H1 (cell line): ENCODE measurements at regions not wholly inside any gene's neighbourhood (a gene's known extent, or its start where the extent isn't known, plus 50 kb on each side); places are given as distances from the start of the nearest gene placed in this dataset.

Experiments
- TF ChIP-seq, protein P1 (sequence below): fragments of 300-600 bp; sonication (generic); IDR thresholded peaks from 2 replicates; pipeline ENCODE4 v1.7.1; 2012; ENCODE audit warnings: low read length, moderate library complexity, mild to moderate bottlenecking, inconsistent platforms; ENCODE audit not compliant: insufficient replicate concordance

DNA sequence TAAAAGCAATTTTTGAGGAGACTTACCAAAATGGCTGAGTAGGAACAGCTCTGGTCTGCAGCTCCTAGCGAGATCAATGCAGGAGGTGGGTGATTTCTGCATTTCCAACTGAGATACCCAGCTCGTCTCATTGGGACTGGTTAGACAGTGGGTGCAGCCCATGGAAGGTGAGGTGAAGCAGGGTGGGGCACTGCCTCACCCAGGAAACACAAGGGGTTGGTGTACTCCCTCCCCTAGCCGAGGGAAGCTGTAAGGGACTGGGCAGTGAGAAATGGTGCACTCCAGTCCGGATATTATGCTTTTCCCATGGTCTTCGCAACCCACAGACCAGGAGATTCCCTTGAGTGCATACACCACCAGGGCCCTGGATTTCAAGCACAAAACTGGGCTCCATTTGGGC lies 419.0 kb downstream of the NUP35 start (continued):
- TF ChIP-seq, protein P1, sequence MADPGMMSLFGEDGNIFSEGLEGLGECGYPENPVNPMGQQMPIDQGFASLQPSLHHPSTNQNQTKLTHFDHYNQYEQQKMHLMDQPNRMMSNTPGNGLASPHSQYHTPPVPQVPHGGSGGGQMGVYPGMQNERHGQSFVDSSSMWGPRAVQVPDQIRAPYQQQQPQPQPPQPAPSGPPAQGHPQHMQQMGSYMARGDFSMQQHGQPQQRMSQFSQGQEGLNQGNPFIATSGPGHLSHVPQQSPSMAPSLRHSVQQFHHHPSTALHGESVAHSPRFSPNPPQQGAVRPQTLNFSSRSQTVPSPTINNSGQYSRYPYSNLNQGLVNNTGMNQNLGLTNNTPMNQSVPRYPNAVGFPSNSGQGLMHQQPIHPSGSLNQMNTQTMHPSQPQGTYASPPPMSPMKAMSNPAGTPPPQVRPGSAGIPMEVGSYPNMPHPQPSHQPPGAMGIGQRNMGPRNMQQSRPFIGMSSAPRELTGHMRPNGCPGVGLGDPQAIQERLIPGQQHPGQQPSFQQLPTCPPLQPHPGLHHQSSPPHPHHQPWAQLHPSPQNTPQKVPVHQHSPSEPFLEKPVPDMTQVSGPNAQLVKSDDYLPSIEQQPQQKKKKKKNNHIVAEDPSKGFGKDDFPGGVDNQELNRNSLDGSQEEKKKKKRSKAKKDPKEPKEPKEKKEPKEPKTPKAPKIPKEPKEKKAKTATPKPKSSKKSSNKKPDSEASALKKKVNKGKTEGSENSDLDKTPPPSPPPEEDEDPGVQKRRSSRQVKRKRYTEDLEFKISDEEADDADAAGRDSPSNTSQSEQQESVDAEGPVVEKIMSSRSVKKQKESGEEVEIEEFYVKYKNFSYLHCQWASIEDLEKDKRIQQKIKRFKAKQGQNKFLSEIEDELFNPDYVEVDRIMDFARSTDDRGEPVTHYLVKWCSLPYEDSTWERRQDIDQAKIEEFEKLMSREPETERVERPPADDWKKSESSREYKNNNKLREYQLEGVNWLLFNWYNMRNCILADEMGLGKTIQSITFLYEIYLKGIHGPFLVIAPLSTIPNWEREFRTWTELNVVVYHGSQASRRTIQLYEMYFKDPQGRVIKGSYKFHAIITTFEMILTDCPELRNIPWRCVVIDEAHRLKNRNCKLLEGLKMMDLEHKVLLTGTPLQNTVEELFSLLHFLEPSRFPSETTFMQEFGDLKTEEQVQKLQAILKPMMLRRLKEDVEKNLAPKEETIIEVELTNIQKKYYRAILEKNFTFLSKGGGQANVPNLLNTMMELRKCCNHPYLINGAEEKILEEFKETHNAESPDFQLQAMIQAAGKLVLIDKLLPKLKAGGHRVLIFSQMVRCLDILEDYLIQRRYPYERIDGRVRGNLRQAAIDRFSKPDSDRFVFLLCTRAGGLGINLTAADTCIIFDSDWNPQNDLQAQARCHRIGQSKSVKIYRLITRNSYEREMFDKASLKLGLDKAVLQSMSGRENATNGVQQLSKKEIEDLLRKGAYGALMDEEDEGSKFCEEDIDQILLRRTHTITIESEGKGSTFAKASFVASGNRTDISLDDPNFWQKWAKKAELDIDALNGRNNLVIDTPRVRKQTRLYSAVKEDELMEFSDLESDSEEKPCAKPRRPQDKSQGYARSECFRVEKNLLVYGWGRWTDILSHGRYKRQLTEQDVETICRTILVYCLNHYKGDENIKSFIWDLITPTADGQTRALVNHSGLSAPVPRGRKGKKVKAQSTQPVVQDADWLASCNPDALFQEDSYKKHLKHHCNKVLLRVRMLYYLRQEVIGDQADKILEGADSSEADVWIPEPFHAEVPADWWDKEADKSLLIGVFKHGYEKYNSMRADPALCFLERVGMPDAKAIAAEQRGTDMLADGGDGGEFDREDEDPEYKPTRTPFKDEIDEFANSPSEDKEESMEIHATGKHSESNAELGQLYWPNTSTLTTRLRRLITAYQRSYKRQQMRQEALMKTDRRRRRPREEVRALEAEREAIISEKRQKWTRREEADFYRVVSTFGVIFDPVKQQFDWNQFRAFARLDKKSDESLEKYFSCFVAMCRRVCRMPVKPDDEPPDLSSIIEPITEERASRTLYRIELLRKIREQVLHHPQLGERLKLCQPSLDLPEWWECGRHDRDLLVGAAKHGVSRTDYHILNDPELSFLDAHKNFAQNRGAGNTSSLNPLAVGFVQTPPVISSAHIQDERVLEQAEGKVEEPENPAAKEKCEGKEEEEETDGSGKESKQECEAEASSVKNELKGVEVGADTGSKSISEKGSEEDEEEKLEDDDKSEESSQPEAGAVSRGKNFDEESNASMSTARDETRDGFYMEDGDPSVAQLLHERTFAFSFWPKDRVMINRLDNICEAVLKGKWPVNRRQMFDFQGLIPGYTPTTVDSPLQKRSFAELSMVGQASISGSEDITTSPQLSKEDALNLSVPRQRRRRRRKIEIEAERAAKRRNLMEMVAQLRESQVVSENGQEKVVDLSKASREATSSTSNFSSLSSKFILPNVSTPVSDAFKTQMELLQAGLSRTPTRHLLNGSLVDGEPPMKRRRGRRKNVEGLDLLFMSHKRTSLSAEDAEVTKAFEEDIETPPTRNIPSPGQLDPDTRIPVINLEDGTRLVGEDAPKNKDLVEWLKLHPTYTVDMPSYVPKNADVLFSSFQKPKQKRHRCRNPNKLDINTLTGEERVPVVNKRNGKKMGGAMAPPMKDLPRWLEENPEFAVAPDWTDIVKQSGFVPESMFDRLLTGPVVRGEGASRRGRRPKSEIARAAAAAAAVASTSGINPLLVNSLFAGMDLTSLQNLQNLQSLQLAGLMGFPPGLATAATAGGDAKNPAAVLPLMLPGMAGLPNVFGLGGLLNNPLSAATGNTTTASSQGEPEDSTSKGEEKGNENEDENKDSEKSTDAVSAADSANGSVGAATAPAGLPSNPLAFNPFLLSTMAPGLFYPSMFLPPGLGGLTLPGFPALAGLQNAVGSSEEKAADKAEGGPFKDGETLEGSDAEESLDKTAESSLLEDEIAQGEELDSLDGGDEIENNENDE = no peak
